ENCODE measurements at regions not wholly inside any gene's neighbourhood (a gene's known extent, or its start where the extent isn't known, plus 50 kb on each side); places are given as distances from the start of the nearest gene placed in this dataset.

DNA sequence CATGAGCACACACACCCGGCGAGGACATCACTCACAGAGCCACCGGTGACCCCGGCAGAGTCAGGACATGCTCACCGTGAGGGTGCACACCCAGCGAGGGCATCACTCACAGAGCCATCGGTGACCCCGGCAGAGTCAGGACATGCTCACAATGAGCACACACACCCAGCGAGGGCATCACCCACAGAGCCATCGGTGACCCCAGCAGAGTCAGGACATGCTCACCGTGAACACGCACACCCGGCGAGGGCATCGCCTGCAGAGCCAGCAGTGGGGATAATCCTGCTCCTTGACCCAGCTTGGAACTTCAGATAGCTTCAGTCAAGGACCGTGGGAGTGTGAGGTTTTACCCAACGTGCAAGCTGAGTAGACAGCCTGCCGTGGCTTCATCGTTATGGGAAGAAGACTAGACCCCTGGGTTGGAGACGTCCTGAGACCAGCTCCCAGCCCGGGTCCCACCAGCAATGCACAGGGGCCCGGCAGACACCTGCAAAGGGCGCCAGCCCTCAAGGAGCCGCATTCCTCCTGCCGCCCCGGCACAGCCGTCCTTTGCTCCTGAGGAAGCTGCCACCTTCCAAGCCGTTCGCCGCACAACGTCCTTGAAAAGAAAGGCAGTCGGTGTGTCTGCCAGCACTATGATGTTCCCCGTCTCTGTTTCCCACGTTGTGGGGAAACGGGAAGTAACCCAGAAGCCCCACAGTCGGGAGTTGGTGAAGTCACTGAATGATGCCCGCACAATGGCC, 192.3 kb downstream of the DLL1 start:
- FAIRE-seq (no peak), DNase-seq (ENCODE audit: insufficient read length, low spot score) (no peak)
- no peak for TF ChIP-seq CTCF (IDR thresholded peaks at IDR 0.05; ENCODE audit: insufficient read depth, missing control alignments)

DNA sequence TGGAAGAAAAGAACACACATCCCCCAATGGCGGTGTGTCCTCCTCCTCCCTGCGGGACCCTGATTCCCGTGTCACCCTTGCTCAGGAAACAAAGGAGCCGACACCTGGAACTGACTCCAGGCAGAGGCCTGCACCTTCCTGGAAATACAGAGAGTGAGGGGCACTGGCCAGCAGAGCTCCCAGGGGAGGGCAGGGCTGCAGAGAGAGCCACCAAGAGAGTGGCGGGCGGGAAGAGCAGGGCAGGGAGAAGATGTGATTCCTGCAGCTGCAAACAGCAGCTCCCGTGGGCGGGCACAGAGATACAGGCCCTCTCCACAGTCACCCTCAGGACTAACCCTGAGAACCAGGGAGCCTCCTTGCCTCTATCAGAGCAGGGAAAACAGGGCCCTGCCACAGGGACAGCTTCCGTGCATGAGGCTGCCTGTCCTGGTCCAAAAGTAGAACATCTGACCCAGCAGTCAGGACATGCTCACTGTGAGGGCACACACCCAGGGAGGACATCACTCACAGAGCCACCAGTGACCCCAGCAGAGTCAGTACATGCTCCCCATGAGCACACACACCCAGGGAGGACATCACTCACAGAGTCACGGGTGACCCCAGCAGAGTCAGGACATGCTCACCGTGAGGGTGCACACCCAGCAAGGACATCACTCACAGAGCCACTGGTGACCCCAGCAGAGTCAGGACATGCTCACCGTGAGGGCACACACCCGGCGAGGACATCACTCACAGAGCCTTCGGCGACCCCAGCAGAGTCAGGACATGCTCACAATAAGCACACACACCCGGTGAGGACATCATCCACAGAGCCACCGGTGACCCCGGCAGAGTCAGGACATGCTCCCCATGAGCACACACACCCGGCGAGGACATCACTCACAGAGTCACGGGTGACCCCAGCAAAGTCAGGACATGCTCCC, 193.1 kb downstream of the DLL1 start:
- no peak for TF ChIP-seq CTCF (IDR thresholded peaks at IDR 0.05; ENCODE audit: insufficient read depth, missing control alignments)
- no peak for DNase-seq (ENCODE audit: insufficient read length, low spot score)
- FAIRE-seq: no peak

GRCh38 chr6:170096803-170097504, 193.9 kb downstream of the DLL1 start:
- FAIRE-seq (no peak), DNase-seq (ENCODE audit: insufficient read length, low spot score) (no peak)
- TF ChIP-seq CTCF (IDR thresholded peaks at IDR 0.05; ENCODE audit: insufficient read depth, missing control alignments): no peak

DNA sequence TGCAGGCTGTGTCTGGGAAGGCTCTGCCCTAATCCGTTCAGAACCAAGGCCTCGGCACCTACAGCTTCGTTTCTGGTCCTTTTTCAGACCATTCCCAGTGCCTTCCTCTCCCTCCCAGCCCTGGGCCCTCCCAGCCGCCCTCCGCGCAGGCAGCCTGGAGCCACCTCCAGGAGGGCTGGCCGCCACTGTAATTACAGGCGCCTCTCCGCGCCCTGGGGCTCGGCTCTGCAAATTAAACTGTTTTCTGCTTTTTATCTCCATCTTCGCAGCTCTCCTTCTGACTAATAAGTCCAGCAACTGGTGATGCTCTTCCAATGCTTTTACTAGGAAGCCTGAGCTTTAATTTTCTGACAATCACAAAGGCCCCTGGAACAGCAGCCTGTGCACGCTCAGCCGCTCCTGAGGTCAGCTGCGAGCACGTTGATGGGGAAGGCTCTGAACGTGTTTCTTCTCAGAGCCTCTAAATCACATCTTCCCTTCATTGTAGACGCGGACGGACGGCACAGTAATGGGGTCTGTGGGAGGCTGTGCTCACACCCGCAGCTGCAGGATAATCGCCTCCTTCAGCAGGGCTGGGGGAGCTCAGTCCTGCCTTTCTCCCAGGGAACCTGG, 194.6 kb downstream of the DLL1 start:
- no peak for FAIRE-seq
- DNase-seq (ENCODE audit: insufficient read length, low spot score): no peak
- no peak for TF ChIP-seq CTCF (IDR thresholded peaks at IDR 0.05; ENCODE audit: insufficient read depth, missing control alignments)

DNA sequence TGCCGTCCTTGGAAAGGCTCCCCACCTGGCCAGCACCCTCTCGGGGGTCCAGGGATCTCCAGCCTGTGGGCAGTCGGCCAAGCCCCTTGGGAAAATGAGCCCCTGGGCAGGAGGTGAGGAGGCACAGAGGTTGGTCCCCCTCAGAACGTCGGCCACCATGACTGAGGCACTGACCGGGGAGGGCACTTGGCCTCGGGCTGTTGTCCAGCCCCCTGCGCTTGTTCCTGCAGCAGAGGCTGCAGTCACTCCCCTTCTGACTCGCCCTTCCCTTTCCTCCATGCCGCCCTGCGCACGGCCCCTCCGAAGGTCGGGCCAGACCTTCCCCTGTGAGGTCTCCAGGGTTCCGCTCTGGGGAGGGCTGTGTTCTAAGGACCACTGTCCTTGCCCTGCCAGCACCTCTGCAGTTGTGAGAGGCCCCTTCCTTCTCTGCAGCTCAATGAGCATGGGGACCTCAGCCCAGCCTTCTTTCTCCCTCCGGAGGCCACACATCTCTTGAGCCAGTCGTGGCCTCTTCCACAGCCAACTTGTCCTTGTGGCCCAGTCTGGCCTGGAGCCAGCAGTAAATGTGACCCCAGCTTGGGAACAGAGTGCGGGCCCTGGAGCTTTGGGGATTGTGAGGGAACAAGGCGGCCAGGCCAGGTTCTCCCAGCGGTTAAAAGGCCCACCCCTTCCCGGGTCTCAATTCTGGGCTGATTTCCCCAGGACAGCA, 195.5 kb downstream of the DLL1 start:
- FAIRE-seq: no peak
- TF ChIP-seq CTCF (IDR thresholded peaks at IDR 0.05; ENCODE audit: insufficient read depth, missing control alignments): no peak
- DNase-seq (ENCODE audit: insufficient read length, low spot score): no peak

DNA sequence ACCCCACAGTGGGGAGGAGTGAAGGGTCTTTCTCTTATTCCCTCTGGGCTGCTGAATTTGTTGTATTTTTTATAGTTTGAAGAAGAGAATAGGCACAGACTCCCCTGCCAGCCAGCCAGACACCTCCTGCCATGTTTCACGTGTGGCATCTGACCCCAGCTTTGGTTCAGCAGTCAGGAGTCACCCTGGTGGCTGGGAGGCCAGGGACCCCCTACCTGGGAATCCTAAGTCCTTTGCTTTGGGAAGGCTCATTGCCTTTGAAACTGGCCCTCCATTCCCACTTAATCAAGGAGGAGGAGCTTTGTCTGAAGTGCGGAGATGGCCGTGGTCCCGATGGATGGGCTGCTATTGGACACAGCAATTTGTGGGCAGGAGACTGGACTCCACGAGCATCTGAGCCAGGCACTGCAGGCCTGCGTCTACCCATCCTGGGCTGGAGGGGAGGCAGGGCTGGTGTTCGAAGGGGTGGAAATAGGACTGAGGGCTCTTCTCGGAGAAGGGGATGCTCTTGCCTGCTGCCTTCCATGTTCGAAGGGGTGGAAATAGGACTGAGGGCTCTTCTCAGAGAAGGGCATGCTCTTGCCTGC, 196.1 kb downstream of the DLL1 start:
- FAIRE-seq (no peak), DNase-seq (ENCODE audit: insufficient read length, low spot score) (no peak)
- no peak for TF ChIP-seq CTCF (IDR thresholded peaks at IDR 0.05; ENCODE audit: insufficient read depth, missing control alignments)
